NCI-H774 (cell line): ENCODE measurements at regions not wholly inside any gene's neighbourhood (a gene's known extent, or its start where the extent isn't known, plus 50 kb on each side); places are given as distances from the start of the nearest gene placed in this dataset.

ENCODE experiments used
- DNase-seq: peaks from one replicate; lab custom pipeline; 2025; lab: John Stamatoyannopoulos, UW

DNA sequence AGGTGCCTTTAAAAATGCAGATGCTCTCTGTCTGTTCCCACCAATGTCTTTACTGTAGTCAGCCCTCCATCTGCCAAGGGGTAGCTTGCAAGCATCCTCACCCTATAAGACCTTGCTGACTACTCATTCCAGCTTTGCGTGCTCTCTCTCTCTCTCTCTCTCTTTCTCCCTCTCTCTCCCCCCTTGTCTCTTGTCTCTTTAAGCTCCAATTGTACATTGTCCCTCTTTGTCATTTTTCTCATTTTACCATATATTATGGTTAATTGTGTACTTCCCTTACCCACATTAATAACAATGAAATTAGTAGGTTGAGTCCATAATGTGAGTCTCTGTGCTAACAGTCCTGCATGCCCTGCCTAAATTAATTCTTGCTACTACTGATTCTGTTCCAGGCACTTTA lies 350.2 kb upstream of the CDH4 start:
- no peak for DNase-seq

DNA sequence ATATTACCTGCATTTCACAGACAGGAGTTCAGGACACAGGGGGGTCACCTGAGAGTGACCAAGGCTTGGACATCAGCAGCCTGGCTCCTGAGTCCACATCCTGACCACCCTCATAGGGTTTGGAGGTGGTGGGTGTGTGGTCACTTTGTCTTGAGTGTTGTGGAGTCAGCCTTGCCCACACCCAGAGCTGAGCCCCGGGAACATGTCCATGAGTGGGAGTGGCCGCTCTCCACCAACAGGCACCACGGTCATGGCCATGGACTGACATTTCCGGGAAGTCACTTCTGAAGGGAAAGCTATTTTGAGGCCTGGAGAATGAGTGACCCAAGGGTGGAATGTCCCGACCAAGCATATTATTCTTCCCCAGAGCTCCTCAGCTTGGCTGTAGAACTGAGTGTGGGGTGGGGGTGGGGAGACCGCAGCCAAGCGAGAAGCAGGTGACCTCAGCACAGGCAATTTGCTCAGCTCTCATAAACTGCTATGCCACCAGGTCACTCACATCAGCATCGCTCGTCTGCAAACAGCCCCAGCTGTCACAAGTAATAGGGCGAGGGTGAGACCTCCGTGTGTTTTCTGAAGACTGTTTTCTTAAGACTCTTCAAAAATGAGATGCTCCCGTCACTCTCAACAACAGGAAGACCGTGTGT lies 348.6 kb upstream of the CDH4 start:
- peak; percentile 9 for DNase-seq

GRCh38 chr20:60904730-60905129 lies 347.3 kb upstream of the CDH4 start:
- no peak for DNase-seq

- no peak for DNase-seq
Observed at GRCh38 chr20:60905919-60906318, 346.1 kb upstream of the CDH4 start.

DNA sequence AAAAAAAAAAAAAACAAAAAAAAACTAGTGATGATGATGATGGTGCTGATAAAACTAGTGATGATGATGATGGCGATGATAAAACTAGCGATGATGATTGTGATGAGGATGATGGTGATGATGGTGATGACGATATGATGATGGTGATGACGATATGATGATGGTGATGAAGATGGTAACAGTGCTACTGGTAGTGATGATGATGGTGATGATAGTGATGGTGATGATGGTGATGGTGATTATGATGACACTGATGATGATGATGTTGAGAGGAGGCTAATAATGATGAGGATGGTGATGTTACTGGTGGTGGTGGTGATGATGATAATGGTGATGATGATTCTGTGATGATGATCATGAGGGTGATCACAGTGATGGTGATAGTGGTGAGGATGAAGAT lies 345.5 kb upstream of the CDH4 start:
- no peak for DNase-seq

DNA sequence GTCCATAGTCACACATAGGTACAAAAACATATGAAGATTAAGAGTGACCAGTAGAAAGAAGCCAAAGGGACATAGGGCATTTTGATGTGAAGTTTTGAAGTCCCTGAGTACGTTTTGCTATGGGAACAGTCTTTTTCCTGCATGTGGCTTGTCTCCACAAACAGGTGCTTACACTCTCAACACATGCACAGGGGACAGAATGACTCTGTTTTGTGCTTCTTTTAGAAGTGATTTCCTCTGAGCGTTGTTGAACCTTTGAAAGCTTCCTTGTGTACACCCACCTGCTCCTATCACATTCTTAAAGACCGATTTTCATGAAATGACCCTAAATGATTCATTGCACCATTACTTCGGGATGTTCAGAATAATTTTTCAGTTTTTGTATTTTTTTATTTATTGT lies 338.8 kb upstream of the CDH4 start:
- no peak for DNase-seq

DNA sequence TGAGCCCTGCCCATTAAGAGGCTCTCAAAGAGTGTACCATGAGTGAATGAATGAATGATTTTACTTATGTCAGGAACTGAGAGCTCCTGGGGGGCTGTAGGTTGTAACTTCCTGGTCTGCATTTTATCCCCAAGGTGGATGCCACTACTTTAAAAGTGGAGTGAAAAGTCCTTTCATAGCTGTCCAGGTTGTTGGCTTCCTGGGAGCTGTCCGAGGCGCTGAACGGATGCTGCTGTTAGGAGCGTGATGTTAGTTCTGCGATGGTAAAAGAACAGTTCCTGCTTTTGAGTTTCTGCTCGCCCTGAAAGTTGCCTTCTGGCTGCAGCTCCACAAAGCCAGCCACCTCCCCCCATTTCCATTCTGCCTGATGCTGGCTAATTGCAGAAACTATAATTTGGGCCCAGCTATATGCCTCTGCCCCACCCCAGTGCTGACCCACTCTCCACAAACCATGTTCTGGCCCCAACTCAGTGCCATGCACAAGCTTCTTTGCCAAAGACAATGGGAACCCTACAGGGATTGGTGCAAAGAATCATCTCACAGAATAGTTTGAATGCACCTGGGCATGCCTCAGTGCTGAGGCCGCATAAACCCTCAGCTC lies 330.9 kb upstream of the CDH4 start:
- DNase-seq: no peak

DNA sequence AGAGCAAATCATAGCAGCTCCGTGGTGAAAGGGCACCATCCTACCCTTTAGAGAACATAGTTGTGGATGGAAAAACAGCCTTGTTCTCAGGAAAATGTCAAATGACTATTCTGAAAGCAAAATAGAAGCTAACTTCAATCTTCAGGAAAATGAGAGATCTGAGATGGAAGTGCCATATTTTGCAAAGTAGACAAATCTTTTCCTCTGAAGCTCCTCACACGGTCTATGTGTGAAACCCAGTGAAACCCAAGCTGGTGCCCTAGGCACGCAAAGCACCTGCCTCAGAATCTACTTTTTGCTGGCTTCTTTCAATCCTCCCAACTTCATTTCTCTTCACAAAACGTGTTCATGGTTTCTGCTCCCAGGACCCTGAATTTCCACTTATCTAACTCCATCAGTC lies 325.2 kb upstream of the CDH4 start:
- no peak for DNase-seq

DNA sequence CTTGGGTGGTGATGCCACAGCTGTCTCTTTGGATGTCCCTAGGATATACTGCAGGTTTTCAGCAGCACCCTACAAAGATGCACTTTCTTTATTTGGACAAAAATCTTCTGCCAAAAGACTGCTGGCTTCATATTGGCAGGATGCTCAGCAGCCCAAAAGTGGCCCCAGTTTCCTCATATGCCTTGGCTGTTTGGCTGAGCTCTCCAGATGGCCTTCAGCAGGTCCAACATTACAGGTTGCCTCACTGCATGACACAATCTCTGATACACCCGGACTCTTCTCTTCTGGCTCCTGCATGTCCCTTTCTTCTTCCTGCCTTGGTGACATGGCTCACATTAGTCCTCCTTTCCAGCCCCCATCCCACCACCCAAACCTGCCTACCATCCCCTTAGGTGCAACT lies 323.7 kb upstream of the CDH4 start:
- DNase-seq: no peak

GRCh38 chr20:60930023-60930790 lies 321.9 kb upstream of the CDH4 start:
- no peak for DNase-seq

DNA sequence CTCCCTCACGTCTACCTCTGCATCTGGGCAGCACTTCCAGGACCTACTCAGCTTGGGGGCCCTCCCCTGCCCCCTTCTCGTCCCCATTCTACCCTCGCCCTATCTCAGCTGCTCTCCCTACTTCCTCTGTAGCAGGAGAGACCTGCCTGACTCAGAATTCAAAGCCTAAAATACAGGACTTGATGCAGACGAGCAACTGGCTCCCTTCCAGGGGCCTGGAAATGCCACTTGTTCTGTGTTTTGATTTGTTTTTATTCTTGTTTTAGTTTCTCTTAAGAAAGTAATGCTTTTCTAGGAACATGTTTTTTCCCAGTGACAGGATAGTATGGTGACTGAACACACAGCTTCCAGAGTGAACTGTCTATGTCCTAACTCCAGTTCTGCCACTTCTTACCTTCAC lies 320.4 kb upstream of the CDH4 start:
- DNase-seq: no peak

DNA sequence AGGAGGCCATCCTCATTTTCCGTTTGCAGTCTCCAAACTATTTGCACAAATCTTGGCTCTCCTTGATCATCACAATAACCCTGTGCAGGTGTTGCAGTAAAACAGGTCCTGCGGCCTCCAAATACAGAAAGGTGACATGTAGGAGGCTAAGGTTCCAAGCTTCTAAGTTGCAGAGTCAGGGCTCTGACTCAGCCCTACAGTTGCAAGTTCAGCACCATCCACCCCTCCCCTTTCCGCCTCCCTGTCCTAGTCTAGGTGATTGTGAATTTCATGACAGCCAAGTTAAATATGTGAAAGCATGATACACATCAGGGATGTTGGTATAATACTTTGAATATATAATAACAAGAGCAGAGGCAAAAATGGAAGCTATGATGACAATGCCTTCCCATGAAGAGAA lies 317.3 kb upstream of the CDH4 start:
- DNase-seq: no peak

DNA sequence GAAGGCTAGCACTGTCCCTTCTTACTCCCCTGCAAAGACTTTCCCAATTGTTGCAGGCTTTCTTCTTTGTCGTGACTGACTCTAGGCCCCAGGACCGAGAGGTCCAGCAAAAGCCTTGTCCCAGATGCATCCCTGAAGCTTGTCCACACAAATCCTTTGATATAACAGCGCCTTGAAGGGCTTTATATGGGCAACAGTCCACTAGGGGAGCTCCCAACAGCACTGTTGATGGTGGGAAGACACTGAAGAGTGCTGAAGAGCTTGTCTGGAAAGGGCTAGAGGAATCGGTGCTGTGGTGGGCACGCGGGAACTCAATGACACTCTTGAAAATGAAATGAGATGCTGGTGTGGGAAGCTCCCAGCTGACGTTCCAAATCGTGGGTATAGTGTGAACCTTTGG lies 316.1 kb upstream of the CDH4 start:
- DNase-seq: no peak

GRCh38 chr20:60937585-60937984 lies 314.5 kb upstream of the CDH4 start:
- no peak for DNase-seq

DNA sequence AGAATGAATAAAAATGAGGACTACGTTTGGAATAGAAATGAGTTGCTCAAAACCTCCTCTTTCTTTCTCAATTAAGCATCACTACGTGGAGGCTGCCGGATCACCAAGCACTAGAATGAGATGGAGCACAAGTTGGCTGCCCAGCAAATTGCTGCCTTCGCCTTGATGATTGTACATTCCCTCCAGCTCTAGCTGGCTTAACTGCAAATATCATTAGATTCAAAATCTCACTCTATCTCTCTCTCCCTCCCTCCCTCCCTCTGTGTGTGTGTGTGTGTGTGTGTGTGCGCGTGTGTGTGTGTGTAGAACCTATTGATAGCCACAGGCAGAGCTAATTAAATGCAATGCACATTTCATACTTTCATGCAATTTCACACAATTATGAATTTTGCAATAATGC lies 310.7 kb upstream of the CDH4 start:
- DNase-seq: no peak

- no peak for DNase-seq
Observed at GRCh38 chr20:60947819-60948218, 304.2 kb upstream of the CDH4 start.

GRCh38 chr20:60948224-60948623 lies 303.8 kb upstream of the CDH4 start:
- no peak for DNase-seq

- no peak for DNase-seq
Observed at GRCh38 chr20:60950561-60950960, 301.5 kb upstream of the CDH4 start.

DNA sequence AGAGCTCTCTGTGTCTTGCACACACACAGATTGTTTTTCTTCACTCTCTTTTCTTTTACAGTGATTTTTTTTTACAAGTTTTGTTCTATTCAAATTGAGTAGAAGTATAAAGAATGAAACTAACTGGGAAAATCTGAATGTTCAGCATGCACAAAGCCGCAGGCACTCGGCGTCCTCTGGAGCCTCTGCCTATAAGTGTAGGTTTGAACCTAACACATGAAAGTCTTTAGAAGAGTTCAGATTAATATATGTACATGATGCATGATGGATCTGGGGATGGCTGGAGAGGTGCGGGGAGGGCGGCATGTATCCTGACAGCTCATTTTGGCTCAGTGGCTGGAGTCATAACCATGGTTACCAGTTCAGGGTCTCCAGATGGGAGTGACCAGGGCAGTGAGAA lies 301.1 kb upstream of the CDH4 start:
- no peak for DNase-seq

DNA sequence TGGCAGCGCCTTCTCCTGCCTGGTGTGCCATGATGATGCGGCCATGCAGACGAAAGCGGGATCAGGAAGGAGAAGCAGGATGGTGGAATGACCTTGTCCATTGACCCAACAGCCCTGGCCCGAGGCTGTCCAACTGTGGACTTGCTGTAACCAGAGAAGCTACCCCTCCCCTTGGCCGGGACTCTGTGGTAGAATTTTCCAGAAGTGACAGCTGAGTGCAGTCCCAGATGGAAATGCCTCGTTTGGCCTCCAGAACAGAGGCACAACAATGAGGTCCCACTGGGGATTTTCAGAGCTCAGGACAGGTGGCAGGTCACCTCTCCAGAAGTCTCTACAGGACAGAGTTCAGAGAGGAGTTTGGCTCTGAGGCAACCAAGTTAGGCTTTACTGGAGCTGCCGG lies 299.2 kb upstream of the CDH4 start:
- no peak for DNase-seq

GRCh38 chr20:60953321-60953720 lies 298.7 kb upstream of the CDH4 start:
- DNase-seq: no peak

DNA sequence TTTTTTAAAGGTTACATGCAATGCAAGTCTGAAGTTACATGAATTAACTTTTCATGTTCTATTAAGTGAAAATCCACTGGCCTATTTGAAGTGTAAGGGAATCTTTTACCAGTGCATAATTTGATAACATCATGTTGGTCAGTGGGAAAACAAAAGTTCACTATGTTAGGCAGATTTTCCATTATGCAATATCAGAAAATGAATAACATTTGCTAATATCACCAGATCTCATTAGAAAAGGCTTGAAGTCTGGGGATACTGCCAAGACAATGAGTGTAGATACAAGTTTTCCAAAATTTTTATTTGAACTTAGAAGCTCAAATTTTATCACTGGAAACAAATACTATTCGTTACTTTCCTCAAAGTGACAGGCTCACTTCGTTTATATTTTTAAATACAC lies 296.4 kb upstream of the CDH4 start:
- DNase-seq: no peak

DNA sequence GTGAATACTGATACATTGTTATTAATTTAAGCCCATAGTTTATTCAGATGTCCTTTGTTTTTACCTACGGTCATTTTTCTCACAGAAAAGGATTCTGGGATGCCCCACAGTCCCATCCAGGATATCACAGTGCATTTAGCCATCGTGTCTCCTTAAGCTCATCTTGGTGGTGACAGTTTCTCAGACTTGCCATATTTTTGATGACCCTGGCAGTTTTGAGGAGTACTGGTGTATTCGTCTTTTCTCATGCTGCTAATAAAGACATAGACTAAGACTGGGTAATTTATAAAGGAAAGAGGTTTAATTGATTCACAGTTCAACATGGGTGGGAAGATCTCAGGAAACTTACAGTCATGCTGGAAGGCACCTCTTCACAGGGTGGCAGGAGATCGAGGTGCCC lies 295.9 kb upstream of the CDH4 start:
- DNase-seq: no peak

- no peak for DNase-seq
Observed at GRCh38 chr20:60957621-60958020, 294.4 kb upstream of the CDH4 start.
